Liver (tissue), 3 donors: ENCODE measurements at regions not wholly inside any gene's neighbourhood (a gene's known extent, or its start where the extent isn't known, plus 50 kb on each side); places are given as distances from the start of the nearest gene placed in this dataset.

Experiments used
- EGR1 ChIP-seq, 2 donors: IDR thresholded peaks; 2 replicates each; pipeline ENCODE4 v1.6.1; 2016 to 2018; ENCODE audit warnings: antibody characterized with exemption in 2 of 2, low read depth in 2 of 2
- FOXA1 ChIP-seq: IDR thresholded peaks from 2 replicates; pipeline ENCODE4 v1.6.1; 2016; ENCODE audit warnings: antibody characterized with exemption
- JUND ChIP-seq, 2 donors: IDR thresholded peaks; 2 replicates each; pipeline ENCODE4 v1.6.1; 2016; ENCODE audit warnings: antibody characterized with exemption in 2 of 2
- RAD21 ChIP-seq, 2 donors: IDR thresholded peaks; 2 replicates each; pipeline ENCODE4 v1.6.1; 2016; ENCODE audit warnings: antibody characterized with exemption in 2 of 2, mild to moderate bottlenecking in 2 of 2
- RXRA ChIP-seq, 2 donors: IDR thresholded peaks; 2 replicates each; pipeline ENCODE4 v1.6.1; 2017 to 2018; ENCODE audit warnings: antibody characterized with exemption in 2 of 2, mild to moderate bottlenecking in 1 of 2
- SP1 ChIP-seq: IDR thresholded peaks from 2 replicates; pipeline ENCODE4 v1.6.1; 2018; ENCODE audit warnings: antibody characterized with exemption, mild to moderate bottlenecking
- YY1 ChIP-seq: IDR thresholded peaks from 2 replicates; pipeline ENCODE4 v1.6.1; 2016; ENCODE audit warnings: antibody characterized with exemption, mild to moderate bottlenecking
- TF ChIP-seq, protein P1 (sequence below): fragments of 150-350 bp; IDR thresholded peaks from 2 replicates; pipeline ENCODE4 v1.5.1; 2017; ENCODE audit warnings: improper control_type of control experiment, low read depth, low read length; ENCODE audit not compliant: missing input control
- TF ChIP-seq, protein P2 (sequence below): IDR thresholded peaks from 2 replicates; pipeline ENCODE4 v1.6.1; 2016; ENCODE audit warnings: antibody characterized with exemption
- TF ChIP-seq, protein P3 (sequence below): IDR thresholded peaks from 2 replicates; pipeline ENCODE4 v1.6.1; 2016; ENCODE audit warnings: antibody characterized with exemption
- TF ChIP-seq, protein P4 (sequence below): IDR thresholded peaks from 2 replicates; pipeline ENCODE4 v1.6.1; 2016; ENCODE audit warnings: antibody characterized with exemption
- TF ChIP-seq, protein P5 (sequence below): IDR thresholded peaks from 2 replicates; pipeline ENCODE4 v1.6.1; 2016; ENCODE audit warnings: antibody characterized with exemption, mild to moderate bottlenecking
- donor health status: healthy.
- donor health status: healthy.

DNA sequence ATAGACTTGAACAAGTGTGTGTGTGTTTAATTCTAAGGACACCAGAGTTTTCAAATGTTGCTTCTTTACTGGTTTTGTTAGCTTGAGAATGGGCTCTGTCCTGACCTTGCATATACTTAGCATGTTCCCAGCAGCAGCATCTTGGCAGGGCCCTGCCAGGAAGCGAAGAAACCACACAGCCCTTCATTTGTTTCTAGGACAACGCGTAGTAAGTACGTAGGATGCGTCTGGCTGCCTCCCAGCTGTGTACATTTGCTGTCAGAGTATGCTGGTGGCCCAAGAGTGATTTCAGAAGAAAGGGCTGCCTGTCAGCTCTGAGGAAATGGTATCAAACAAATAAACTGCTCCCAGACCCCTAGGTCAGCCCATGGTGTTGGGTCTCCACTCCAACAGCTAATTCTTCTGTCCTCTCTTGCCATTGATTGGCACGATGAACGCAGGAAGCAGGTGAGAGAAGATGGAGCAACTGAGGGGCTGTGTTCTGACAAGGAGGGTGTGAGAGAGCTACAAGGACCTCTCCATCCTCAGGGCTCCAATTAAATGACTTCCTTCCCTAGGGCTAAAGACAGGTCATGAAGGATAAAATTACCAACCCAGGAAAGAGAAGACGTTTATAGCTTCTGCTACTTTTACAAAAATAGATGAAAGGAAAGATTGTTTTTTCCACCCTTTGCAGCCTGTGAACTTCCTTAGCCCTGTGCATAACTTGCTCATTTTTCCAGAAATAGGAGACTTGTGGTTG lies 55.9 kb upstream of the HDDC2 start:
- TF ChIP-seq, protein P1, sequence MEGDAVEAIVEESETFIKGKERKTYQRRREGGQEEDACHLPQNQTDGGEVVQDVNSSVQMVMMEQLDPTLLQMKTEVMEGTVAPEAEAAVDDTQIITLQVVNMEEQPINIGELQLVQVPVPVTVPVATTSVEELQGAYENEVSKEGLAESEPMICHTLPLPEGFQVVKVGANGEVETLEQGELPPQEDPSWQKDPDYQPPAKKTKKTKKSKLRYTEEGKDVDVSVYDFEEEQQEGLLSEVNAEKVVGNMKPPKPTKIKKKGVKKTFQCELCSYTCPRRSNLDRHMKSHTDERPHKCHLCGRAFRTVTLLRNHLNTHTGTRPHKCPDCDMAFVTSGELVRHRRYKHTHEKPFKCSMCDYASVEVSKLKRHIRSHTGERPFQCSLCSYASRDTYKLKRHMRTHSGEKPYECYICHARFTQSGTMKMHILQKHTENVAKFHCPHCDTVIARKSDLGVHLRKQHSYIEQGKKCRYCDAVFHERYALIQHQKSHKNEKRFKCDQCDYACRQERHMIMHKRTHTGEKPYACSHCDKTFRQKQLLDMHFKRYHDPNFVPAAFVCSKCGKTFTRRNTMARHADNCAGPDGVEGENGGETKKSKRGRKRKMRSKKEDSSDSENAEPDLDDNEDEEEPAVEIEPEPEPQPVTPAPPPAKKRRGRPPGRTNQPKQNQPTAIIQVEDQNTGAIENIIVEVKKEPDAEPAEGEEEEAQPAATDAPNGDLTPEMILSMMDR = no peak
- TF ChIP-seq, protein P2, sequence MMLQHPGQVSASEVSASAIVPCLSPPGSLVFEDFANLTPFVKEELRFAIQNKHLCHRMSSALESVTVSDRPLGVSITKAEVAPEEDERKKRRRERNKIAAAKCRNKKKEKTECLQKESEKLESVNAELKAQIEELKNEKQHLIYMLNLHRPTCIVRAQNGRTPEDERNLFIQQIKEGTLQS = no peak
- TF ChIP-seq, protein P3, sequence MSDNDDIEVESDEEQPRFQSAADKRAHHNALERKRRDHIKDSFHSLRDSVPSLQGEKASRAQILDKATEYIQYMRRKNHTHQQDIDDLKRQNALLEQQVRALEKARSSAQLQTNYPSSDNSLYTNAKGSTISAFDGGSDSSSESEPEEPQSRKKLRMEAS = no peak
- TF ChIP-seq, protein P4, sequence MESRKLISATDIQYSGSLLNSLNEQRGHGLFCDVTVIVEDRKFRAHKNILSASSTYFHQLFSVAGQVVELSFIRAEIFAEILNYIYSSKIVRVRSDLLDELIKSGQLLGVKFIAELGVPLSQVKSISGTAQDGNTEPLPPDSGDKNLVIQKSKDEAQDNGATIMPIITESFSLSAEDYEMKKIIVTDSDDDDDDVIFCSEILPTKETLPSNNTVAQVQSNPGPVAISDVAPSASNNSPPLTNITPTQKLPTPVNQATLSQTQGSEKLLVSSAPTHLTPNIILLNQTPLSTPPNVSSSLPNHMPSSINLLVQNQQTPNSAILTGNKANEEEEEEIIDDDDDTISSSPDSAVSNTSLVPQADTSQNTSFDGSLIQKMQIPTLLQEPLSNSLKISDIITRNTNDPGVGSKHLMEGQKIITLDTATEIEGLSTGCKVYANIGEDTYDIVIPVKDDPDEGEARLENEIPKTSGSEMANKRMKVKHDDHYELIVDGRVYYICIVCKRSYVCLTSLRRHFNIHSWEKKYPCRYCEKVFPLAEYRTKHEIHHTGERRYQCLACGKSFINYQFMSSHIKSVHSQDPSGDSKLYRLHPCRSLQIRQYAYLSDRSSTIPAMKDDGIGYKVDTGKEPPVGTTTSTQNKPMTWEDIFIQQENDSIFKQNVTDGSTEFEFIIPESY = no peak
- TF ChIP-seq SP1 = no peak
- TF ChIP-seq, protein P5, sequence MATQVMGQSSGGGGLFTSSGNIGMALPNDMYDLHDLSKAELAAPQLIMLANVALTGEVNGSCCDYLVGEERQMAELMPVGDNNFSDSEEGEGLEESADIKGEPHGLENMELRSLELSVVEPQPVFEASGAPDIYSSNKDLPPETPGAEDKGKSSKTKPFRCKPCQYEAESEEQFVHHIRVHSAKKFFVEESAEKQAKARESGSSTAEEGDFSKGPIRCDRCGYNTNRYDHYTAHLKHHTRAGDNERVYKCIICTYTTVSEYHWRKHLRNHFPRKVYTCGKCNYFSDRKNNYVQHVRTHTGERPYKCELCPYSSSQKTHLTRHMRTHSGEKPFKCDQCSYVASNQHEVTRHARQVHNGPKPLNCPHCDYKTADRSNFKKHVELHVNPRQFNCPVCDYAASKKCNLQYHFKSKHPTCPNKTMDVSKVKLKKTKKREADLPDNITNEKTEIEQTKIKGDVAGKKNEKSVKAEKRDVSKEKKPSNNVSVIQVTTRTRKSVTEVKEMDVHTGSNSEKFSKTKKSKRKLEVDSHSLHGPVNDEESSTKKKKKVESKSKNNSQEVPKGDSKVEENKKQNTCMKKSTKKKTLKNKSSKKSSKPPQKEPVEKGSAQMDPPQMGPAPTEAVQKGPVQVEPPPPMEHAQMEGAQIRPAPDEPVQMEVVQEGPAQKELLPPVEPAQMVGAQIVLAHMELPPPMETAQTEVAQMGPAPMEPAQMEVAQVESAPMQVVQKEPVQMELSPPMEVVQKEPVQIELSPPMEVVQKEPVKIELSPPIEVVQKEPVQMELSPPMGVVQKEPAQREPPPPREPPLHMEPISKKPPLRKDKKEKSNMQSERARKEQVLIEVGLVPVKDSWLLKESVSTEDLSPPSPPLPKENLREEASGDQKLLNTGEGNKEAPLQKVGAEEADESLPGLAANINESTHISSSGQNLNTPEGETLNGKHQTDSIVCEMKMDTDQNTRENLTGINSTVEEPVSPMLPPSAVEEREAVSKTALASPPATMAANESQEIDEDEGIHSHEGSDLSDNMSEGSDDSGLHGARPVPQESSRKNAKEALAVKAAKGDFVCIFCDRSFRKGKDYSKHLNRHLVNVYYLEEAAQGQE = no peak
- TF ChIP-seq RXRA (IDR thresholded peaks at IDR 0.05) = no peak
- no peak for TF ChIP-seq EGR1 (IDR thresholded peaks at IDR 0.05; ENCODE audit: low read depth in 2 of 2)
- TF ChIP-seq JUND (IDR thresholded peaks at IDR 0.05) = no peak
- no peak for TF ChIP-seq RAD21 (IDR thresholded peaks at IDR 0.05)
- TF ChIP-seq FOXA1 = no peak
- TF ChIP-seq YY1 = no peak
